Mucosa of rectum (tissue), 2 donors: ENCODE measurements at regions not wholly inside any gene's neighbourhood (a gene's known extent, or its start where the extent isn't known, plus 50 kb on each side); places are given as distances from the start of the nearest gene placed in this dataset.

Experiments used
- H3K27ac ChIP-seq, 2 donors: one replicate each; pipeline ENCODE4 v1.7.0; 2013; ENCODE audit warnings: inconsistent platforms in 2 of 2, low read depth in 2 of 2, low read length in 2 of 2
- H3K27me3 ChIP-seq, 2 donors: one replicate each; pipeline ENCODE4 v1.7.0; 2013; ENCODE audit warnings: low read length in 2 of 2; ENCODE audit not compliant: control insufficient read depth in 2 of 2, insufficient read depth in 2 of 2
- H3K36me3 ChIP-seq, 2 donors: one replicate each; pipeline ENCODE4 v1.7.0; 2013; ENCODE audit warnings: low read length in 2 of 2; ENCODE audit not compliant: control insufficient read depth in 2 of 2, insufficient read depth in 2 of 2
- H3K4me1 ChIP-seq, 2 donors: one replicate each; pipeline ENCODE4 v1.7.0; 2013; ENCODE audit warnings: low read length in 2 of 2, mild to moderate bottlenecking in 1 of 2; ENCODE audit not compliant: control insufficient read depth in 2 of 2, insufficient read depth in 2 of 2
- H3K4me3 ChIP-seq, 2 donors: one replicate each; pipeline ENCODE4 v1.7.0; 2013; ENCODE audit warnings: low read length in 2 of 2
- H3K9ac ChIP-seq, 2 donors: one replicate each; pipeline ENCODE4 v1.7.0; 2013; ENCODE audit warnings: low read length in 2 of 2, low read depth in 1 of 2, mild to moderate bottlenecking in 1 of 2
- H3K9me3 ChIP-seq, 2 donors: one replicate each; pipeline ENCODE4 v1.7.0; 2013; ENCODE audit warnings: low read length in 2 of 2; ENCODE audit not compliant: control insufficient read depth in 2 of 2
- donor health status: healthy.
- donor health status: Normal muscosa, but diverticular disease.

DNA sequence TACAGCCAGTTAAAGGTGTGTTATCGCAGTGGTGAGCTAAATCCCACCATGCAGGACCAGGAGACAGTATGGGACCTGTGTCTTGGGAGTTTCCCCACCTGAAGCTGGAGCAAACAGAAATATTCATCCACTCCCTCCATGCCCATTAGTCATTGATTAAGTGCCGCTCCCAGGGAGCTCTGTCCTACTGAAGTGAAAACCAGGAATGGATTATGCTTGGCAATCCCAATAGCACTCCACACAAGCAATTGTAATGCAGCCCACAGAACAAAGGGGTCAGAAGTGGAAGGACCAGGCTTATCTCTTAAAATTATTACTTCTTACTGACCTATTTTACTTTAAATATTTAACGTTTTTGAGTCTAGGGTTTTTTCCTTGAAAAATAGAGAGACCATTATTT lies 1005.4 kb downstream of the ADGRL2 start:
- H3K27me3 ChIP-seq, result no peaks in the 10 kb centered on the region
- H3K36me3 ChIP-seq, result no peaks in the 10 kb centered on the region
- no peak overlapping the region for H3K9ac ChIP-seq
- no peak overlapping the region for H3K4me3 ChIP-seq
- no peaks in the 10 kb centered on the region for H3K9me3 ChIP-seq
- H3K27ac ChIP-seq, result no peak overlapping the region
- H3K4me1 ChIP-seq, result no peaks in the 10 kb centered on the region

DNA sequence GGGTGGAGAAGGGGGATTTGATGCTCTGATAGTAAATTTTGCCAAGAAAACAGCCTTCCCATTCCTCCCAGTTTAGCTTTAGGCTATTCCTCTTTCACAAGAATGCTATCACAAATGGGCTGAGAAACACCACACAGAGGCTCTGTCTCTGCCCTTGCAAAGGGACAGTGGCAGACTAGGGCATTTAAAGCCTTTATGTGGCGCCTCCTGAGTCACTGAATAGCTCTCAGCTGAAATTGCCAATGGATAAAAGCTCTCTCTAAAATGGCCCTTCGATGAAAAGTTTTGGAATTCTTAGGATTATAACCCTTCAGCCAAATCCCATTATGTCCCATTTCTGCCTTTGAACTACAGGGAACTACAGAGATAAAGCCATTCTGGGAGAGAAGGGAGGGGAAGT lies 1000.4 kb downstream of the ADGRL2 start:
- no peak overlapping the region for H3K9ac ChIP-seq
- no peaks in the 10 kb centered on the region for H3K4me1 ChIP-seq
- H3K36me3 ChIP-seq, result no peaks in the 10 kb centered on the region
- no peak overlapping the region for H3K4me3 ChIP-seq
- no peaks in the 10 kb centered on the region for H3K9me3 ChIP-seq
- no peaks in the 10 kb centered on the region for H3K27me3 ChIP-seq
- no peak overlapping the region for H3K27ac ChIP-seq

DNA sequence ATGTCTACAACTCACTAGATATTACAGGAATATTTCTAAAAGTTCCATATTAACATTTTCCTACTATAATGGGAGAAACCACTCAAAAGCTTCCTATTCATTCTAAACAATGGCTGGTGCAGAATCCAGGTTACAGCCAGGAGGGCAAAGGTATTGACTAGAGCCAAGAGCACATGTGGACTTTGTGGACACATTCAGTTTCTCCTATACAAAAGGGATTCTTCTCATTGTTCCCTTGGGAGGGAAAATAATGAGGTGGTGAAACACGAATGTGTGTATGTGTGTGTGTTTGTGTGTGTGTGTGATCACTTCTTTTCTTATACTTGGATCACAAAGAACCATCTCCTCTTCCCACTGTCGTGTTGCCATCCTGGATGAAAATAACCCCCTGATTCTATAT lies 1000.0 kb downstream of the ADGRL2 start:
- Histone ChIP-seq H3K4me3 (no peak overlapping the region), H3K27me3 (no peaks in the 10 kb centered on the region), H3K9ac (no peak overlapping the region), H3K36me3 (no peaks in the 10 kb centered on the region), H3K27ac (no peak overlapping the region), H3K4me1 (no peaks in the 10 kb centered on the region), H3K9me3 (no peaks in the 10 kb centered on the region)

DNA sequence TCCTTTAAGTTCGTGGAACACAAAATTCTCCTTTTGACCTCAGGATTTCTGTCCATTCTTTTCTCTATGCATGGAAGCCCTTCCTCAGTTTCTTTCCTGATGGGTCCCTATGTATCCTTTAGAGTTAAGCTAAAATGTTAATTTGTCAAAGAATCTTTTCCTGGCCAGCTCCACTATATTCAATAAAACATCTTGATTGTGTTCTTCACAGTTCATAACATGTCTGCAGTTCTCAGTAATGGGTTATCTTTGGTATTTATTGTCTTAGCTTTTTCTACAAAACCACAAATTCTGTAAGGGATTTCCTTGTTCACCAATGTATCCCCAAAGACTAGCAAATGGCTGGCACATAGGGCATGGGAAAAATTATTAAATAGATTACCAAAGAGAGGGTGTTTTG lies 998.5 kb downstream of the ADGRL2 start:
- H3K4me1 ChIP-seq, result no peaks in the 10 kb centered on the region
- no peak overlapping the region for H3K9ac ChIP-seq
- H3K27me3 ChIP-seq, result no peaks in the 10 kb centered on the region
- H3K4me3 ChIP-seq, result no peak overlapping the region
- H3K36me3 ChIP-seq, result no peaks in the 10 kb centered on the region
- no peak overlapping the region for H3K27ac ChIP-seq
- no peaks in the 10 kb centered on the region for H3K9me3 ChIP-seq

DNA sequence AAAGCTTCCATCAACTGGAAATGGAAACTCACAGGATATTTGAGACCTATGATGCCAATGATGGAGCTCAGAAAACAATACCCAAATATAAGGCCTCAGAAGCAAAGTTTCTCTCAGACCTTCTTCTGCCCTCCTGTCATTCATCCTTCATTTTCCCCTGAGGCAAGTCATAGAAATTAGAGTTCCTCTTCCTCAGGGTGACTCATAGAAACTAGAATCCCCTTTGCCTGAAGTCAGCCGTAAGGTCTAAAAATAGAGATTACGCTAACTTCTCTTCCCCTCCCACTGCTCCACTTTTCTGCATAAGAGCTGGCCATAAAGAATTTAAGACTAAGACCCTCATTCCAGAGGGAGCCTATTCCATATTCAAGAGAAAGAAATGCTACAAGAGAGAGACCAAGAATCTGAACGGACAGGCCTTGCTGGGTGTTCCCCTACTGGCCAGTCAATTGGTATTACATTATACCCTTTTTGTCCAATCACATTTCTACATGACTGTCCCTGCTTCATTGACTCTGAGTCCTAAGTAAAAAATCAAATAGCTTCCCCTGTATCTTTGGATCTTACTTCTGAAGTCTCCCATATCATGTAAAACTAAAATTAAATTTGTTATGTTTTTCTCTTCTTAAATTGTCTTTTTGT lies 994.9 kb downstream of the ADGRL2 start:
- Histone ChIP-seq H3K27me3 (no peaks in the 10 kb centered on the region), H3K4me3 (no peak overlapping the region), H3K9me3 (no peaks in the 10 kb centered on the region), H3K9ac (no peak overlapping the region), H3K4me1 (no peaks in the 10 kb centered on the region), H3K36me3 (no peaks in the 10 kb centered on the region), H3K27ac (no peak overlapping the region)

DNA sequence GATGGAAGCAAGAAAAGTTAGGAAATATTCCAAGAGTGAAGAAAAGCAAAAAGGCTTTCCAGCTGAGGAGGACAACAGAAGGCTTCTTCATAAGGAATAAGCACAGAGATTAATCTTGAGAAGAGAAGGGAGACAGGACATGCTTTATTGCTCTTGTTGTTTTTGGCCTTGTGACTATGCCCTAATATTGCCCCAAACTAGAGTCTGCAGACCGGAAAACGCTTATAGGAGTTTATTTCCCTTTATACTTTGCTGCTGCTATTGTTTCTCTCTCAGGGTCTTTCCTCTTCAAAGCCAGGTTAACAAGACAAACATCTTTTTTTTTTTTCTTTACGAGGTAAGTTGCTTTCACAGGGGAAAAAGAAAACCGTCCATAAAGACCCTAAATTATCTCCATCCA lies 991.4 kb downstream of the ADGRL2 start:
- H3K27ac ChIP-seq, result no peak overlapping the region
- H3K27me3 ChIP-seq, result no peaks in the 10 kb centered on the region
- no peaks in the 10 kb centered on the region for H3K9me3 ChIP-seq
- no peak overlapping the region for H3K4me3 ChIP-seq
- no peaks in the 10 kb centered on the region for H3K36me3 ChIP-seq
- no peaks in the 10 kb centered on the region for H3K4me1 ChIP-seq
- H3K9ac ChIP-seq, result no peak overlapping the region

DNA sequence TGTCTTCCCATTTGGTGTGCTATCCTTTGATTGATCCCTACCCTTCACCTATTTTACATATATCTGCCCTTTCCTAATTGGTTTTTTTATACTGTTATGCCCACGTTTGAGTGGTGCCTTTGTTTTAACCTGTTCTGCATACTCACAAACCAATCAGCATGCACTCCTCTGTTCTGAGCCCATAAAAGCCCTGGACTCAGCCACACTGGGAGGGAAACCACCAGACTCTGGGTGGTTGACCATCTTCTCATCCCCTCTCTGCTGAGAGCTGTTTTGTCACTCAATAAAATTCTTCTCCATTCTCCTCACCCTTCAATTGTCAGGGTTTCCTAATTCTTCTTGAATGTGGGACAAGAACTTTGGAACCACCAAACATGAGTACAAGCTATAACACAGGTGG lies 989.8 kb downstream of the ADGRL2 start:
- Histone ChIP-seq H3K27ac (no peak overlapping the region), H3K36me3 (no peaks in the 10 kb centered on the region), H3K9ac (no peak overlapping the region)

DNA sequence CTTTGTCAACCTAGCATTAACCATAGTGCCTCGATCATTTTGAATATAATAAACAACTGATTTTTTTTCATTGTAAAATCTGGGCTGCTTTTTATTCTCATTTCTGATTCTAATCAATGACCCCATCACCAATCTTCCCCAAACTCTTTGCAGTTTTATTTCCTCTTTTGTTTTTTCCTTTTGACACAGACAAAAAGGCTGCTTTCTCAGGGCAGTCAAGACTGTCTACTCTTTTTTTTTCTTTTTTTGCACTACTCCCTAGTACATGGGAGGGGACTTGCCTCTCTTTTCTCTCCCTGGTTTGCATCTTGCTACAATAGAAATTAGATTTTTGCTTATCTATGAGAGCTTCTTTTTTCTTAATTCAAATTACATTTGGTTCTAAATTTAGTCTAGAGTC lies 987.9 kb downstream of the ADGRL2 start:
- Histone ChIP-seq H3K27ac (no peak overlapping the region), H3K4me3 (no peak overlapping the region), H3K9me3 (no peaks in the 10 kb centered on the region), H3K27me3 (no peaks in the 10 kb centered on the region), H3K4me1 (no peaks in the 10 kb centered on the region), H3K9ac (no peak overlapping the region), H3K36me3 (no peaks in the 10 kb centered on the region)

More for the DNA sequence above, 989.8 kb downstream of the ADGRL2 start:
- Histone ChIP-seq H3K9me3 (no peaks in the 10 kb centered on the region), H3K4me1 (no peaks in the 10 kb centered on the region), H3K27me3 (no peaks in the 10 kb centered on the region), H3K4me3 (no peak overlapping the region)

DNA sequence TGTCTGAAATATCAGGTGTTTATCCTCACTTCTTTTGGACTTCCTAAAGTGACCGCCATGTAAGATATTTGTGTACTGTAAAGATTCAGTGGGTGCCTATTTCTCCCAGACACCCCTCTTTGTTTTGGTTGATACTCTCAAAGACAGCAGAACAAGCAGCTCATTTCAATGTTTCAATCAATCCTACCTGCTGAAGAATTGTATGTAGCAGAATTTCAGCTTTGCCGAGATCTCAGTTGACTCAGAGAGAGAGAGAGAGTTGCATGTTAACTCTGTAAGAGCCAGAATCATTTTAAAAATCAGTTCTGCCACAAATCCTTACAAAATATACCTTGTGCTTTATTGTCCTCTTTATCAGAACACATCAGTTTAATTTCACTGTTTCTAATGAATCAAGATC lies 987.3 kb downstream of the ADGRL2 start:
- H3K27me3 ChIP-seq, result no peaks in the 10 kb centered on the region
- no peaks in the 10 kb centered on the region for H3K9me3 ChIP-seq
- H3K9ac ChIP-seq, result no peak overlapping the region
- H3K4me1 ChIP-seq, result no peaks in the 10 kb centered on the region
- H3K27ac ChIP-seq, result no peak overlapping the region
- no peak overlapping the region for H3K4me3 ChIP-seq
- no peaks in the 10 kb centered on the region for H3K36me3 ChIP-seq

DNA sequence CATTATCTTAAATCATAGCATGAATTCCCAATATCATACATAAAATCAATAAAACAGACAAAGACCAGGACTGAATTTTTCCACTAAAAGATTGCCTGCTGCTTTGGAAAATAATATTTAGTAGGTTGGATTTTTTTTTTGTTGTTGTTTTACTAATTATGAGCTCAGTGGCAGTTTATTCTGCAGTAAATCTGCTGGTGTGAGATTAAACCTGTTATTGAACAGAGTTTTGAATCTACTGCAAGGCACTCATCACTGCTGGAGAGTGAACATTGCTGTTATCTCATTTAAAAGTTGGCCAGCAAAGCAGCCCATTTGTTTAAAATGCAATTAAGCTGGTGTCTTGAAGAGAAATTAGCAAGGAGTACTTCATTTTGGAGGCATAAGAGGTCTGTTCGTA lies 986.1 kb downstream of the ADGRL2 start:
- H3K4me1 ChIP-seq, result no peaks in the 10 kb centered on the region
- no peaks in the 10 kb centered on the region for H3K27me3 ChIP-seq
- no peak overlapping the region for H3K9ac ChIP-seq
- no peak overlapping the region for H3K4me3 ChIP-seq
- no peaks in the 10 kb centered on the region for H3K36me3 ChIP-seq
- no peaks in the 10 kb centered on the region for H3K9me3 ChIP-seq
- no peak overlapping the region for H3K27ac ChIP-seq

DNA sequence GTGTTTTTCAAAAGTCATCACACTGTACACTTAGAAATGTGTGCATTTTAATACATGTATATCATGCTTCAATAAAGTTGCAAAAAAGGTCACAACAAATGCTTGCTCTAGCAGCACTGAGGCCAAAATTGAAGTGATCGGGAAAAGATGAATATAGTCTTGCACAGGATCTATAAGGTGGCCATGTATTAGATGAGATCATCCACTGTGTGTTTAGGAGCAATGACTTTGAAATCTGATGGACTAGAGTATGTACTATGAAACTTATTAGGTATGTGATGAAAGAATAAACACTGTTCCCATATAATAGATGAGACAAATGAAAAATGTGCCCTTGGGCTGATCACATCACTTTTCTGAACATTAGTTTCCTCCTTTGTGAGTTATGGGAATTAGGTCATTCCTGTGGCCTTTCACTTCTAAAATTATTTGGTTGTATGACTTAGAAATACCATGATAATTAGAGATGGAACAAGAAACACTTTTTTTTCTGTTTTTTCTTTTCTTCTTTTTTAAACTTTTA lies 984.6 kb downstream of the ADGRL2 start:
- H3K9me3 ChIP-seq, result no peaks in the 10 kb centered on the region
- H3K4me1 ChIP-seq, result no peaks in the 10 kb centered on the region
- H3K4me3 ChIP-seq, result no peak overlapping the region
- H3K27ac ChIP-seq, result no peak overlapping the region
- H3K36me3 ChIP-seq, result no peaks in the 10 kb centered on the region
- H3K27me3 ChIP-seq, result no peaks in the 10 kb centered on the region
- H3K9ac ChIP-seq, result no peak overlapping the region
